HG03135 (cell line): ENCODE measurements at regions not wholly inside any gene's neighbourhood (a gene's known extent, or its start where the extent isn't known, plus 50 kb on each side); places are given as distances from the start of the nearest gene placed in this dataset.
"Not testable (repeated sequence)": the region's sequence is repeated elsewhere in the genome, so short reads cannot be mapped to it uniquely, and the experiment has no call there.

ENCODE experiments used
- ATAC-seq: cut with Tn5 transposase; IDR thresholded peaks from one replicate; pipeline ENCODE4 v1.9.1; 2021; ENCODE audit warnings: mild to moderate bottlenecking, moderate library complexity; ENCODE audit not compliant: unreplicated experiment

DNA sequence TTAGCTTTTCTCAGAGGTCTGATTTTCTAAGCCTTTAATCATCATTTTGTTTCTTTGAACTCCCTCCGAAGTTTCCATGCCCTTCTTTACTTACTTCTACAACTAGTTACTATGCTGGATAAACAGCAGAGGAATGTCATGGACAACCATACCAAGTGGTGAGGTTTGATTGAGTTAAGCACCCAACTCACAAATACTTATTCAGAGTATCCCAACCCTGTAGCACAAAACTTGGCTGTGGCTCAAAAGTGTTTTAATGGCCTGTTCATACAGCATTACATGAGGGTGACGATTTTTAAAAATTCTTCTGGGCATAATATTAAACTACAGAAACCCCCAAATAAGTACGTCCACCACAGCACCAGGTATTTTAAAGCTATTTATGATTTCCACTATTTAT lies 946.8 kb upstream of the SOX9 start:
- ATAC-seq = no peak

DNA sequence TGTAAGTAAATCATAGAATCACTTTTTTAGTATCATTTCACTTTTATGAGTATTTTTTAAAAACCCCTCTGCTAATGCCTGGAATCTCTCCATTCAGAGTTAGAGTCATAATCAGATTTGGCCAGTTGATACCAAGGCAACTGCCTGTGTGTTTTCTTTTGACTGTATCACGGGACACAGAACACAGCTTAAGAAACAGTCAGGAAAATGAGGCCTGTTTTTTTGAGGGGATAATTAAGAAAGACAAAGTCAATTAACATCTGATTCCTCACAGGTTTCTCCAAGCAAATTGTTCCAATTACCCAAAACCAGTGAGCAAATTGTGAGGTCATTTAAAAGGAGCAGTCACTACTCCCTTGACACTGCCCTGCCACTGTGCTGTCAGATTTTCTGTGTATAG lies 944.5 kb upstream of the SOX9 start:
- no peak for ATAC-seq

DNA sequence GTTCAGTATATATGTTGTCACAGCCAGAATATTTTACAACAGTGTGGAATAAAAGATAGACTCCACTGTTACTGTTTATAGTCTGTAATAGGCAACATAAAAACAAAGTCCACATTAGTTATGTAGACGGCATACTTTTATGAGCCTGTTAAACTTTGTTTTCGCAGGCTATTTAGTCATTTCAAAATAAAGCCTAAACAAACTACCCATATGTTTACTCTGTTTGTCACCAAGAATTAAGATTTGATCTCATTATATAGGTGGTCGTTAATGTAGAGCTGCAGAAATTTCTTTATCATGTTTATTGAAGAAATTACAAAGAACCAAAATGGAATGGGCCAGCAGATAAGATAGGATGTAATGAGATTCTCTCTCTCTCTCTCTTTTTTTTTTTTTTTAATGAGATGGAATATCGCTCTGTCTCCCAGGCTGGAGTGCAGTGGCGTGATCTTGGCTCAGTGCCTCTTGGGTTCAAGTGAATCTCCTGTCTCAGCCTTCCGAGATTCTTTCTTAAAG lies 943.8 kb upstream of the SOX9 start:
- ATAC-seq = no peak

DNA sequence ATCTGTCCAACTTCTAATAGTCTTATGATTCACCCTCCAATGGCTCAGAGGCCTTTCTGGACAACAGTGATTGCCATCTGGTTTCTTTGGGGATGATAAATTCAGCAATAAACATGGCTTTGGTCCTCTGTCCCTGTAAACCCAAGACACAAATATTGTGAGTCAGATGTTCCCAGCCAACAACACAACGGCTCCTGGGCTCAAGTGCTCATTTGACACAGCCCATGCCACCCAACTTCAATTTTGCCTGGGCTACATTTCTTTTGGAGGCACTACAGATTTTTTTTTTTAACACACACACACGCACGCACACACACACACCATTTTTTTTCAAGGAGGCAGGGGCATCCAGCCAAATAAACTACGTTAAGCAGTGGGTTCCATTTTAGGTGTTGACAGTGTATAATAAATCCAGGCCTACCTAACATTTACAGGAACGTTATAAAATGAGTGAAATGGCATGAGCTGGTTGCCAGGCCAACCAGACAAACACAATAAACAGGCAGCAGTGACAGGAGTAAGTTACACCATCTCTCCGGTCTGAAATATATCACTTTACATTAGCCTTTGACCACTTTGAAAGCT lies 939.9 kb upstream of the SOX9 start:
- ATAC-seq = no peak

DNA sequence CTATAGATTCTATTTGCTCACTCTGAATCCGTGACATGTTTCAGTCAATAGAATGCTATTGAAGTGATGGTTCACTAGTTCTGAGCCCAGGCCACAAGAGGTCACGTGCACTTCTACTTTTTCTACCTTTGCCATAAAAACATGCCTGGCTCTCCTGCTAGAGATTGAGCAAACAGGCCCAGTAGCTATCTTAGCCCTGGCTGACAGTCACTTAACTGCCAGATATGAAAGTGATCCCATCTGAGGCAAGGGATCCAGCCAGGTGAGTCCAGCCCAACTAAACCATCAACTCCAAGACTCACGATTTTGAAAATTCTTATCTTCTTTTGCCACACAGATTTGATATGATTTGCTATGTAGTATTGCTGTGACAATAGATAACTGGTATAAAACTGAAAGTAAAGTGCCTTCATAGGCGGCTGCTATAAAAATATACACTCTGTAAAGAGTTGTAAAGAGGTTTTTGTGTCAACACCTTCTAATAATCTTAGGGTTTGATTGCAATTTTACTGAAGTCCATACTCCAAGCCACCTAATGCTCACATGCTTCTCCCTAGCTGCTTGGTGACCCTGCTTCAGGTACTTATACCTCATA lies 937.7 kb upstream of the SOX9 start:
- ATAC-seq = no peak

DNA sequence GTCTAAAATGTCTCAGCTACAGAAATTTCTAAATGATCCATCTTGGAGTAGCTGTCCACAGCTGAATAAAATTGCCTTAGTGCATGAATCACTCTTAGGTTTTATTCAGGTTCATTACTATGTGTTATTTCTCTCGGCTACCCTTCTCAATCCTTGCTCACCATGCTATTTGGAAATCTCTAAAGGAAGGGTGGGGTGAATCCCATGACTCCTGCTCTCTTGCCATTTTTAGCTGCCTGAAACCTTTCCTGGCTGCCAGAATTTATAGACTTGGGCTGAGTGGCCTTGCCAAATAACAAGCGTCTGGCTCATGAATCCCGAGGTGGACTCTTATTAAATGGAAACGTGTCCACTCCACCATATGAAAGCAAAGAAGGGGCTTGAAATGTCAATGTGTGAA lies 936.1 kb upstream of the SOX9 start:
- ATAC-seq = no peak

DNA sequence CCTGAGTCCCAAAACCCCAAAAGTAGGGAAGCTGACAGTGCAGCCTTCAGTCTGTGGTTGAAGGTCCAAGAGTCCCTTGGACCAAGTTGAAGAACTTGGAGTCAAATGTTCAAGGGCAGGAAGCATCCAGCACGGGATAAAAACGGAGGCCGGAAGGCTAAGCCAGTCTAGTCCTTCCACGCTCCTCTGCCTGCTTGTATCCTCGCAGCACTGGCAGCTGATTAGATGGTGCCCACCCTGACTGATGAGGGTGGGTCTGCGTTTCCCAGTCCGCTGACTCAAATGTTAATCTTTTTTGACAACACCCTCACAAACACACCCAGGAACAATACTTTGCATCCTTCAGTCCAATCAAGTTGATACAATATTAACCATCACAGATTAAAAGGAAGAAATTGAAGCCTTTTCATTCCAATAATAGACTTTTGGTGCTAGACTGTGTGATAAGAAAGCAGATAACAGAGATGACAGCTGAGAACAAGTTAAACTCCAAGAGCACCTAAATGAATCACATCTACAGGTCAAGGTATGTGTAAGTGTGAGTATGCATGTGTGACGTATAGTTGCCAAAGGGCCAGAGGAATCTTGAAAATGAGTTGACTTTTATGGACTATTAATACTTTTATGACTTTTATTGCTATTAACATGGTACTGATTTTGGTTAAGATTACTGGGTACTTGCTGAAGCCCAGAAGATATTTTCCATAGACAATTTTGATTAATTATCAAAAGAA lies 933.5 kb upstream of the SOX9 start:
- no peak for ATAC-seq

DNA sequence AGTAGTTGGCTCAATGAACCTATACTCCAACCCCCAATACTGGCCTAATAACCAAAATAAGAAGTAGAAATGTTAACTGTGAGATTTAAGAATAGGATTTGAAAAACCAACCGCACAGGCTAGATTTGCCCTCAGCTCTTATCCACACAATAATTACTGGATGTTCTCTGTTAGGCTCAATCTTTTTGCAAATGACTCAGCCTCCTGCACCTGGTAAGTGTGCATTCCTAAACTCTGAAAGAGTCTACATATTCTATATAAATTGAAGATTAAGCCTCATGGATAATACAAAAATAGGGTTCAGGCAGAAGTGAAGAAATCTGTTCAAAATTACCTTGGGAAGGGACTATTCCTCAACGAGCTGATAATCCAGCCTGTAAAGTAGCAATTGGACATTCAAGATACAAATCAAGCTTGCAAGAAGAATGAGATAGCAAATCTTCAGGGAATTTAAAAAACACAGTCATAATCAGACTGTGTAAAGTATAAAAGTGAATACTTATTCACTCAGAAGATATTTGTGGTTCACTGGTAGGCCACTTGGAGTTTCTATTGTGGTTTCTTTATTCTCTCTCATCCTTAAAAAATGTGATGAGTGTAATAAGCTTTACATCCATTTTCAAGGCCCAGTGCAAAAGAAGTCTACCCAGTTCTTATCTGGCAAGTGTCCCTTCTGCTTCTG lies 931.9 kb upstream of the SOX9 start:
- ATAC-seq = no peak

DNA sequence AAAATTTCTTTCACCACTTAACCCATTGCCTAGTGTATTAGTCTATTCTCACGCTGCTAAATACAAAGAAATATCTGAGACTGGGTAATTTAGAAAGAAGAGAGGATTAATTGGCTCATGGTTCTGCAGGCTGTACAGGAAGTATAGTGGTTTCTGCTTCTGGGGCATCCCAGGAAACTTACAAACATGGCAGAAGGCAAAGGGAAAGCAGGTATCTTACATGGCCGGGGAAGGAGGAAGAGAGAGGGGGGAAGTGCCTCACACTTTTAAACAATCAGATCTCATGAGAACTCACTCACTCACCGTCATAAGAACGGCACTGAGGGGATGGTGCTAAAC lies 931.4 kb upstream of the SOX9 start:
- ATAC-seq = no peak

DNA sequence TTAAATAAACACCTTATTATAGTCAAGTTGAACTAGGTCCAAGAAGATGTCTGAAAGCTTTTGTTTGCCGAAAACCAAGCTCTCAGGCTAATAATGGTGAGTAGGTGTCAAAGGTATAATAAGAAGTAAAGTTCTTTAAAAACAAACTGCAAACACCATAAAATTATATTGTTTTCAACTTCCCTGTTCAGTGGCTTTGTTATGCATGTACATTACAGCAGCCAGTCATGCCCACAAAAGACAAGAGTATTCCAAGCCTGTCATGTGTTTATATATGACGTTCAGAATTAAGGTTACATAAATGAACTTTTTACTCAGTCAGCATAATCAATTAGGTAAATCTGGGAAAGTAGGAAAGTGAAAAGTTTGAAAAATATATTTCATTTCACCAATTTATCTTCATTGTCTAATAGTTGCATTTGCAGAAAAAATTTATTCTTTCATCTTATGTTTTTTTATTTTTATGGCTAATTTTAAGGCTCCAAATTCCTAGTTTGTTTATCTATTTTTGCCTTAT lies 928.7 kb upstream of the SOX9 start:
- no peak for ATAC-seq

DNA sequence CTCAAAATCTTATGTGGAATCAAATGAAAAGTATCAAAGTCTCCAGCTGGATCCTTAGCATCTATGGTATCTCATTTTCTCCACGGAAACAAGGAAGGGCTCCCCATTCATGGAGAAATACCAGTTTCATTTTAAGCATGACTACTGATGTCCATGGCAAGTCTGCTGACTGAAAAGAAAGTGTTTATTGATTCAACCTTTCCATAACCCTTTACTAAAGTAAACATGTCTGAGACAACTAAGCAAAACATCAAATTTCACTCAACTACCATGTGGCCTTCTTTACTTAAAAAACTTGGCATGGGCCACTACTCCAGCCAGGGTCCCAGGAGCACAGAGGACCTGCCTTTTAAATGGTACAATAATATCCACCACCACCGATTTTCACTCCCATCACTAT lies 928.0 kb upstream of the SOX9 start:
- ATAC-seq = no peak

DNA sequence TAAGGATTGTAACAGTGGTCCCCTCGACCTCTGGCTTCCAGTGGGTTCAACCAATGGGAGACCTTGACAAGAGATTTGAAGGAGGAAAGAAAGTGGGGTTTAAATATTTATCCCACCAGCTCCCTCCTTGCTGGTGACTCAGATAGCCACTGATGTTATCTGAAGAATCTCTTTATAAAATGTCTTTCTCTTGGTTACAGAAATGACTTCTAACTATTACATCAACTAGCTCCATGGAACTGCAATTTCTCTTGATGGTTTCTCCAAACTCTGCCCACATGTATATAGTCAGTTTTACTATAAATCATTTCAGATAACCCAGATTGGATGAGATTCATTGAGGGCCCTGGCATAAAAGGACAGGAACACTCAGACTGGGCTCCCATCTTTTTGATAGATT lies 920.2 kb upstream of the SOX9 start:
- ATAC-seq = no peak

DNA sequence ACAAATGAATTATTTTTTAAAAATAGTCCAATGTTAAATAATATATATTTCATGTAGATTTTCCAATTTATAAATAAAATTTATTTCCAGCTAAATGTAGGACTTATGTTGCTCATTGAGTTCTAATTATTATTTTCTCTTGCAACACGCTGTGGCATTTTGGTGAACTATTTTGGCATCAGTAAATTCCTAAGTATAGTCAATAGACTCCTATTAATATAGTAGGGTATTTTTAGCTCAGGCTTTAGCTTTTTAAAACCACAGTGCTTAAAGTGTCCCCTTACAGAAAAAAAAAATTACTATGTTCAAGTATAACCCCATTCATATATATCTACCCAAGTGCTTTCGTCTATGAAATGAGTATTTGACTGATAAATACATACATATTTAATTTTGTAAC lies 919.2 kb upstream of the SOX9 start:
- ATAC-seq = no peak

DNA sequence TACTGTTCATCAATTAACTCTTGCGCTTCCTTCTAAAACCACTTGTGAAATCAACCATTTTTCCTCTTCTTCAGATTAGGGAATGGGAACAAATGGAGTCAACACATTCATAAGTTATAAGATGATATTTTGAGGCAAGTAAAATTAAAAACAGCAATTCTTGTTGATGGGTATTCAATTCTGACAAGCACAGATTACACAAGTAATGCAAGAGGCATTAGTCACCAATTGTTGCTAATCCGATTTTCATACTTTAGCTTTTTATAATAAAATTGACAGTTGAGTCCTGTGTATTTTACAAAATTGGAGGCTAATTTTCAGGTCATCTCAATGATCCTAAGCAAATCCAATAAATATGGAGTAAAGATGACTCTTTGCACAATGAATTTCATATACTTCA lies 918.4 kb upstream of the SOX9 start:
- no peak for ATAC-seq

DNA sequence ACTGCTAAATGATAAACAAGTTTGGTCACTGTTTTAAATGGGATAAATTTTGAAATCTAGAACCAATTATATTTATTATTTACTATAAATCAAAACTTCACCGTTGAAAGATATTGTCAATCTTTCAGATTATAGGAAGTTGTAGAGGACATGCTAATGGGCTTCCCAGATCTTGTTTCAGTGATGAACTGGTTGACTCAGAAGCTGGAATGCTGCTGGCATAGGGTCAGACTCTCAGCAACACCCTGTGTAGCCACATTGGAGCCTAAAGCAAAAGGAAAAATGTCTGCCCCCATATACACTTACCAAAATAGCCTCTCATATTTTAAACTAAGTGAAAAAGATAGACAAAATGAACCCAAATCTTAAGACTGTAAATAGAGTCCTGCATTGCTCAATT lies 916.9 kb upstream of the SOX9 start:
- ATAC-seq = no peak

DNA sequence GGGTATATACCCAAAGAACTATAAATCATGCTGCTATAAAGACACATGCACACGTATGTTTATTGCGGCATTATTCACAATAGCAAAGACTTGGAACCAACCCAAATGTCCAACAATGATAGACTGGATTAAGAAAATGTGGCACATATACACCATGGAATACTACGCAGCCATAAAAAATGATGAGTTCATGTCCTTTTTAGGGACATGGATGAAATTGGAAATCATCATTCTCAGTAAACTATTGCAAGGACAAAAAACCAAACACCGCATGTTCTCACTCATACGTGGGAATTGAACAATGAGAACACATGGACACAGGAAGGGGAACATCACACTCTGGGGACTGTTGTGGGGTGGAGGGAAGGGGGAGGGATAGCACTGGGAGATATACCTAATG lies 914.9 kb upstream of the SOX9 start:
- not testable (repeated sequence) for ATAC-seq

DNA sequence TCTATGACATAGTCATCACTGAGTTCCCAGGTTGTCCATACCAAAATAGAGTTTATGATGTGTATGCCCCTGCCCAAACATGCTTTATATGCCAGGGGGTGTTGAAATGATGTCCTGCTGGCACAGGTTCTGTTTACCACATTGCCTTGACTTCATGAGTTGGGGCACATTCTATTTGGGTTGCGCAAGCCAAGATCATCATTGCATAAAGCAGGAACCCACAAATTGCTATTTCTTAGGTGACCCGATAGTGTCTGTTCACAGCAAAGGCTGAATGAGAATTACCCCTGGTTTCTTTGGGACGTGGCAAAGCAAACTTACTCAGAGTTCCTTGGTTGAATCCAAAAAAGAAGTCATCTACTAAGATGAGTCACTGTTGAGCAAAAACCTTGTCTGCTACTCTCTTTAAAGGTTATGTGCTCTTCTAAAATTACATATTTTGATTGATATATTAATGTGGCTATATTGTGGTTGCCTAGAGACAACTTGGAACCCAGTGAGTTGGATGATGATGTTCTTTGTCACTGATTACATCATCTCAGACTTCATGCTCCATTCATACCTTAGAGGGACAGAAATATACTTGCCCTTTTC lies 912.6 kb upstream of the SOX9 start:
- ATAC-seq = no peak

DNA sequence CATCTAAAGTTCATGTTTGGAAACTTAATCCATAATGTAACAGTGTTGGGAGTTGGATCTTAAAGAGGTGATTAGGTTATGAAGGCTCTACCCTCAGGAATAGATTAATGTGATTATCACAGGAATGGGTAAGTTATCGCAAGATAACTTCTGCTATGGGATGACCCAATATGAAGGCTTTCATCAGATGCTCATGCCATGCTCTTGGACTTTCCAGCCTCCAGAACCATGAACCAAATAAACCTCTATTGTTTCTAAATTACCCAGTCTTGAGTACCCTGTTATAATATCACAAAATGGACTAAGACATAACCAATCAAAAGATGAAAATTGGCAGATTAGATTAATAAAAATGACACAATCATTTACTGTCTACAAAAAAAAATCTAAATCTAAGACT lies 906.9 kb upstream of the SOX9 start:
- ATAC-seq = no peak

DNA sequence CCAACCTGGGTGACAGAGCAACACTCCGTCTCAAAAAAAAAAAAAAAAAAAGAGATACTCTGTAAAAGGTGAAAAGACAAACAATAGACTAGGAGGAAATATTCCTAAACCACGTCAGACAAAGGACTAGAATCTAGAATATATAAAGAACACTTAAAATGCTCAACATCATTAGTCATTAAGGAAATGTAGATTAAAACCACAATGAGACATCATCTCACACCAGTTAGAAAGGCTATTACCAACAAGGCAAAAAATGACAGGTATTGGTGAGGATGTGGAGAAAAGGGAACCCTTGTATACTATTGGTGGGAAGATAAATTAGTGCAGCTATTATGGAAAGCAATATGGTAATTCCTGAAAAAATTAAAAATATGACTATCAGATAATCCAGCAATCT lies 903.1 kb upstream of the SOX9 start:
- ATAC-seq = no peak

DNA sequence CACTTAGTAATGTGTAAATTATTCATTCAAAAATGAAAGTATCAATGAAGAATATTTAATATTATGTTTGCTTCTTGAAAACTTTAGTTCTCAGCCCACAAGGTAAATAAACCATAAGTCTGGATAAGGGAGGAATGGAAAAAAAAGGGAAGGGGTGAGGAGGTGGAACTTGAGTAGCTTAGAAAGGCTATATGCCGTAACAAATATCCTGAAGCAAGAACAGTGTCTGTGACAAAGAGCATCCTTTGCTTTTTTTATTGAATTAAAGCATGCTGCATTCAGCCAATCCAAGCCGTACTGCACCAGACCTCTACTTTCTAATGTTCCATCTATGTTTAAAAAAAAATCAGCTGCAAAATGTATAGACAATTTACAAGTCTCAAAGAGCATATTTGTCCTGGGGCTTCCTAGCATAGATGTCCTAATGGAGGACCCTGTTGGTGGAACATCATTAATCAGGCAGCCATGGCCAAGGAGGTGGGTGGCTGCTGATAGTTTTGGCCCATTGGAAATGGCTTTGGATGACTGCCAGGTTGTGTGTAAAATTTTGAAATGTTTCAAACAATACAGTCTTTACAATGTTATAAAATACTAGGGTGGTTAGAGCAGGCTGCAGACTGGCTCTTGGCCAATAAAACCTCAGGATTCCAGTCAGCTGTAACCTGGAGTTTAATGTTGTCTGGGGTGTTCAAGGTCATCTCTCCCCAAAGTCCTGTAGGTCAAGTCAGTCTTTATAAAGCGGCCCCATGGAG lies 895.8 kb upstream of the SOX9 start:
- ATAC-seq = no peak

DNA sequence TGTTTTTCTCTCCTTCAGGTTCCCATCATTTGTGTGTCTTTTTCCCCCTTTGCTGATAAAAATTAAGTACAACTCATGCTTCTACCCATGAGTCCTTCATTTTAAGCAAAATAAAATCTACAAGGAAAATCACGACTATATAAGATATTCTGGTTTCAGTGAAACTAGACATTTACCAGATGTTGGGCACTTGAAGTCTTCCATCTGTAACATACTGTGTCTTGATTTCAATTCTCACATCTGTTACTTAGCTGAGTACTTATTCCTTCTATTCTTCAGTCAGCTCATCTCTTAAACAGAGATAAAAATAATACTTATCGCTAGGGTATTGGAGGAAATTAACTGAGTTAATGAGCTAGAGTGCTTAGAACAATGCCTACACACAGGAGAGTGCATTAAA lies 893.0 kb upstream of the SOX9 start:
- no peak for ATAC-seq
